Pulmonary artery endothelial cell (primary cell): ENCODE measurements at regions not wholly inside any gene's neighbourhood (a gene's known extent, or its start where the extent isn't known, plus 50 kb on each side); places are given as distances from the start of the nearest gene placed in this dataset.
"Not testable (repeated sequence)": the region's sequence is repeated elsewhere in the genome, so short reads cannot be mapped to it uniquely, and the experiment has no call there.

Source experiments
- DNase-seq: peaks from one replicate; pipeline ENCODE4 v3.0.0-alpha.2; 2011; ENCODE audit warnings: low read depth, low spot score

DNA sequence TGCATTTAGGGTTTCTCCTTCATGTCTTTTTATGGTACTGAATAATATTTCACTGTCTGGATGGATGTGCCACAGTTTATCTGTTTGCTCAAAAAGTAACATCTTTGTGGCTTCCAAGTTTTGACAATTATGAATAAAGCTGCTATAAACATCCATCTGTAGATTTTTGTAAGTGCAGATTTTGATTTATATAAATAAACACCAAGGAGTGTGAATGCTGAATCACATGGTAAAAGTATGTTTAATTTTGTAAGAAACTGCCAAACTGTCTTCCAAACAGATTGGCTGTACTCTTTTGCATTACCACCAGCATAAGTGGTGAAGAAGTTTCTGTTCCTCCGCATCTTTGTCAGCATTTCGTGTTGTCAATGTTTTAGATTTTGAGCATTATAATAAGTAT, 158.7 kb upstream of the GIMD1 start:
- no peak for DNase-seq

DNA sequence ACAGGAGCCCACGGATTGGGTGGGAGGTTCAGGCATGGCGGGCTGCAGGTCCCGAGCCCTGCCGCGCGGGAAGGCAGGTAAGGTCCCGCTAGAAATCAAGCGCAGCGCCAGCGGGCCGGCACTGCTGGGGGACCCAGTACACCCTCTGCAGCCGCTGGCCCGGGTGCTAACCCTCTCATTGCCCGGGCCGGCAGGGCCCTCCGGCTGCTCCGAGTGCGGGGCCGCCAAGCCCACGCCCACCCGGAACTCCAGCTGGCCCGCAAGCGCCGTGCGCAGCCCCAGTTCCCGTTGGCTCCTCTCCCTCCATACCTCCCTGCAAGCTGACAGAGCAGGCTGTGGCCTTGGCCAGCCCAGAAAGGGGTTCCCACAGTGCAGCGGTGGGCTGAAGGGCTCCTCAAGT, 156.8 kb upstream of the GIMD1 start:
- not testable (repeated sequence) for DNase-seq

DNA sequence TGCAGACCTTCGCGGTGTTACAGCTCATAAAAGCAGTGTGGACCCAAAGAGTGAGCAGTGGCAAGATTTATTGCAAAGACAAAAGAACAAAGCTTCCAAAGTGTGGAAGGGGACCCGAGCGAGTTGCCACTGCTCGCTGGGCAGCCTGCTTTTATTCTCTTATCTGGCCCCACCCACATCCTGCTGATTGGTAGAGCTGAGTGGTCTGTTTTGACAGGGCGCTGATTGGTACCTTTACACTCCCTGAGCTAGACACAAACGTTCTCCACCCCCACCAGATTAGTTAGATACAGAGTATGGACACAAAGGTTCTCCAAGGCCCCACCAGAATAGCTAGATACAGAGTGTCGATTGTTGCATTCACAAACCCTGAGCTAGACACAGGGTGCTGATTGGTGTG, 156.2 kb upstream of the GIMD1 start:
- DNase-seq, result not testable (repeated sequence)

DNA sequence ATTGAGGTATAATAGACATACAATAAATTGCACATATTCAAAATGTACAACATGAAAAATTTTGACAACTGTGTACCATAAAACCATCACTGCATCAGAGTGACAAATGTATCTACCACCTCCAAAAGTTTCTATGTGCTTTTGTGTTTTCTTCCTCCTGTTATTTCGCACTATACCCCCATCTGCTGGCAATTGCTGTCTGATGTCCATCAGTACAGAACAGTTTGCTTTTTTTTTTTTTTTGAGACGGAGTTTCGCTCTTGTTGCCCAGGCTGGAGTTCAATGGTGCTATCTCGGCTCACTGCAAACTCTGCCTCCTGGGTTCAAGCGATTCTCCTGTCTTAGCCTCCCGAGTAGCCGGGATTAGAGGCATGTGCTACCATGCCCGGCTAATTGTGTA, 154.3 kb upstream of the GIMD1 start:
- no peak for DNase-seq

DNA sequence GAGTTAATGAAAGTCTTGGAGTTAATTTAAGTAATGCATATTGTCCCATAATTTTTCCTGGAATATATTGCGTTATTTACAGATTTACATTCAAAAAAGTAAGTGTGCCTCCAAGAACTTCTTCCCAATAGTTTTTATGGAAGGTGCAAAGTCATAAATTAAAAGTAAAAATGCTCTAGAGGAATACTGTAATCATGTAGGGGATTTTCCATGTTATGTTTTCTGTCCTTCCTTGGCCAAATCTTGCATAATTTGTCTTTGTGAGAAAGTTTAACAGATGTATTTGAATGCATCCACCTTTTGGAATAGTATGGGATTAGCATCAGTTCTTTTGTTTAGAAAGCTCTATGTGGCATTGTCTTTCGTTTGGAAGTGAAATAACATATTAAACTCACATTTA, 144.1 kb upstream of the GIMD1 start:
- no peak for DNase-seq

DNA sequence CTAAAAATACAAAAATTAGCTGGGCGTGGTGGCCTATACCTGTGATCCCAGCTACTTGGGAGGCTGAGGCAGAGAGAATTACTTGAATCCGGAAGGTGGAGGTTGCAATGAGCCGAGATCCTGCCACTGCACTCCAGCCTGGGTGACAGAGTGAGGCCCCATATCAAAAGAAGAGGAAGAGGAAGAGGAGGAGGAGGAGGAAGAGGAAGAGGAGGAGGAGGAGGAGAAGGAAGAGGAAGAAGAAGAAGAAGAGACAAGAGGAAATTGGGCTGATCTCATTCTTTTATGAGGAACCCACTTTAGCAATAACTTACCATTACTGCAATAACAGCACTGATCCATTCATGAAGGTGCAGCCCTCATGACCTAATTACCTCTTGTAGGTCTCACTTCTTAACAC, 138.9 kb upstream of the GIMD1 start:
- DNase-seq, result no peak

DNA sequence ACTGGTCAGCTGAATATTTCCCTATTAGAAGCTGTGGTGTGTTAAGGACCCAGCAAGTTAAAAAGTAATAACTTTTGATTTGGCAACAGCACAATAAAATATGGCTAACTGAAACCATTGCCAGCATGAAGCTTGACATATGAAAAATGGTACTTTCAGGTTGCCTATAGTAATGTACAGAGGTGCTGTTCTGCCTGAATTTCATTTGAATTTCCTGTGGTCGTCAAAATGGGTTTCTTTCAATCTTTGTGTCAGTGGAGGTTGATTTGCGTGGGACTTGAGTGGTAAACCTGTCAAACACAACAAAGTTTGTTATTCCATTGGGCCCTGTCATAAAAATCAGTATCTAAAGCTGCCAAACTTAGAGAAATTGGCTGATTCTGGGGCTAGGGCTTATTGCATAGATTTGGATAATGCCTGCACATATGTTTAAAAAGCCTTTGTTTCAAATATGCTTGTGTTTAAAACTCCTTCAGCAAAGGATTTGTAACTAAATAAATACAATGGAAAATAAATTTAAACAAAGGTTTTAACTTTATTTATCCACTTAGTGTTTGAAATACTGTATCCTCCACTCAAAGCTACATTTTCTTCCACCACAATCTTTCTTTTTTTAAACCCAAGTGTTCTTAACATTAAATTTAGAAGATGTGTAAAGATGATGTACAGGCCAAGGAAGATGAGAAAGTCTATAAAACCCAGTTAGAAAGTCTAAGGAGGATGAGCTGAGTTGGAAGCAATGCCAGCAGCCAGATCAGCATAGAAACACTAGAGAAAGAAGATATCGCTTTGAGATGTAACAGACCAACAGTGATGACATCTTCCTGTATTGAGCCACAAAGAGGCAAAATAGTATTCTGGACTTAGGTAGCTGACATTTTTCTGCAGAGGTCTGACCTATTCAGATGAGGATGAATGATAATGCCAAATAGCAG, 134.8 kb upstream of the GIMD1 start:
- no peak for DNase-seq

DNA sequence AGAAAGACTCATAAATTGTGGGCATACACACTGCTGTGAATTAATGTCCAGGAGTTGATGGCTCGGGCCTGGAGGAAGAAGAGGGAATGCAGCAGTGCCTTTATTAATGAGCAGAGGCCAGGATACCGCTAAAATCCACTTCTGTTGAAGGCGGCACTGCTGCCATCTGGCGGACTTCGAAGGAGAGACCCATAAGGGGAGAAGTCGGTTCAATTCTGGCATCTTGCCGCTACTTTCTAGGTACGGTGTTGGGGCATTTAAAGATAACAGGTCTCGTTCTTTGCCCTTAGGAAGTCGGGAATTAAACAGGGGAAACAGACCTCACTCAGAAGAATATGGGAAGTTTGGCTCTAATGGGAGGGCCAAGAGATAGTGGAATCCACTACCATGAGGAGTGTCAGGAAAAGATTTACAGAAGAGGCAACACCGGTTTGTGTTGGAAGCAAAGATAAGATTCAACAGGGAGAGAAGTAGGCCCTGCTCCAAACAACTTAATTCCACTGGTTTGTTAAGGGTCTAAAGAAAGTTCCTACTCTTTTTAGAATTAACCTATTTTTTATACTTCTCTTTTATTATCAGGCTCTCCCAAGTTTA, 133.6 kb upstream of the GIMD1 start:
- DNase-seq, result no peak

DNA sequence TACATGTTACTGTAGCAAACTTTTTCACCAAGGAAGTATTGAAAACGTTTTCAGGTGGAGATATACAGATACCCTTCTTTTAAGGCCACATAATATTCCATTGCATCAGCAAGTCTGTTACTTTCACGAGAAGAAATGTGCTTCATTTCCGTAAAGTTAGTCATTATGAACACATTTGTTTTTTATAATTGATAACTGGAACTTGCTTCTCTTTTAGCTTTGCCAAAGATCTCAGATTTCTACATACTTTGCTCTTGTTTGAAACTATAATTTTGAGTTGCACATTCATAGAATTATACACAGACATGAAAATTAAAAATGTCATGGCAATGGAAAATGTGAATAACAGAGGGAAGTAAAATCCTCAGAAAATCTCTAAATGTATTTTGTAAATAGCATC, 128.7 kb upstream of the GIMD1 start:
- DNase-seq, result no peak

DNA sequence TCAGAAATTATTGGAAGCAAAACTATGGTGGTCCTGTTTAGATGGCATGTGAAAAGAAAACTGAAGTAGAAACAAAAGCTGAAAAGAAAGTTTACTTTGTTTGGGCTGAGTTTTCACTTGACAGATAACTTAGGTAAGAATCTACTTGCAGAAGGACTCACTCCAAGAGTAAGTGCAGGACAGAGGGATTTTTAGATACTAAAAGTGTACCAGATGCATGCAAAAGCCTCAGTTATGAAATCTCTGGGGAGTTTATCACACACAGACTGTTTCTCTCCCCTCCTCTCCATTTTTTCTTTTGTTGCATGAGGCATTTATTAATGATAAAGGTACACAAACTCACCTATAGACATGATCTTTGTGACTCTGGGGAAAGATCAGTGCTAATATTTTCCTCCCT, 127.5 kb upstream of the GIMD1 start:
- no peak for DNase-seq

DNA sequence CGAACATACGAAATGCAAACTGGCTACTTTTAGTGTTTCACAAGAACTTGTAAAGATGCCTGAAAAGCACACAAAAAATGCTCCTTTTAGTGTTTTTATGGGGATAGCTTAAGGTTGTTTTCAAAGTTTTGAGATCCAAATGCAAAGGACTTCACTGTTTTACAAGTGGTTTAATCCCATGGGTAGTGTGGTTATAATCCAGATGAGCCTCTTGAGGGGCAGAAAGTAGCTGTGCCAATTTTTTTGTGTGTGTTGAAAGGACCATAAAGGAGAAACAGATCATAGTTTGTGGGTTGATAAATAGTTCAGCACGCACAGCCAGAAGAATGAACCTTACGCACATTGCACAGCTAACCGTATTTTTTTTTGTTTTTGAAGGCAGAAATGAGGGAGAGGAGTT, 126.9 kb upstream of the GIMD1 start:
- no peak for DNase-seq

DNA sequence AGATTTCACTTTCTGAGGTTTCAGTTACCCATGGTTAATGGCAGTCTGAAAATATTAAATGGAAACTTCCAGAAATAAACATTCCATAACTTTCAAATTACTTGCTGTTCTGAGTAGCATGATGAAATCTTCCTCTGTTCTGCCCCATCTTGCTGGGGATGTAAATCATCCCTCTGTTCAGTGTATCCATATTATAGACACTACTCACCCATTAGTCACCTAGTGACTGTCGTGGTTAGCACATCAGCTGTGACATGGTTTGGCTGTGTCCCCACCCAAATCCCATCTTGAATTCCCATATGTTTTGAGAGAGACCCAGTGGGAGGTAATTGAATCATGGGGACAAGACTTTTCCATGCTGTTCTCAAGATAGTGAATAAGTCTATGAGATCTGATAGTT, 125.5 kb upstream of the GIMD1 start:
- no peak for DNase-seq

DNA sequence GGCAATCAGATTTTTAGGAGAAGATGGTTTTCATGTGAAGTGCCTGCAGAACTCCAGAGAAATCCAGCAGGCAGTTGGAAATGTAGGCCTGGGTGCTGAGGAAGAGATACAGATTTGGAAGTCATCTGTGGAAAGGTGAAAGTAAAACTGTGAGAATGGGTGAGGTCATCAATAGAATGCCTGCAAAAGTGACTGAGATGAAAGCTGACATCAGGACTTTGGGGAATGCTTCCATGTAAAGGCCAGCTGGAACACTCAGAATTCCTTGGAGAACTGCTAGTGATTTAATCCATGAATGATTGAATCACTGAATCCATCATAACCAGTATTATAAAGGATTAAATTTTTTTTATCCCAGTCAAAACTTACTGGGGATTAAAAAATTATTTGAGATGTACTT, 124.5 kb upstream of the GIMD1 start:
- no peak for DNase-seq

DNA sequence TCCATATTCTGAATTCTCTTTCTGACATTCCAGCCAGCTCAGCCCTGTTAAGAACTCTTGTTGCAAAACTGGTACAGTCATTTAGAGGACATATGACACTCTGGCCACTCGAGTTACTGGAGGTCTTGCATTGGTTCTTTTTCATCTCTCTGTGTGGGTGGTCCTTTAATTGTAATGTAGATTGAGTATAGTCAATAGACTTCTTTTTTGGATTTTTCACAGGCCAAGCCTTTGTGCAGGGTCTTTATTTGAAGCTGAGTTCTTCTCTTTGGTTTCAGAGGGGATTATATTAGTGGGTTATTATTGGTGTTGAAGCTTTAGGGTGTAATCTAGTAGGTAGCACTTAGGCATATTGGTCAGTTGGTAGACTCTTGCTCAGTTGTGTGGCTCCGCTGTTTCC, 118.0 kb upstream of the GIMD1 start:
- no peak for DNase-seq

DNA sequence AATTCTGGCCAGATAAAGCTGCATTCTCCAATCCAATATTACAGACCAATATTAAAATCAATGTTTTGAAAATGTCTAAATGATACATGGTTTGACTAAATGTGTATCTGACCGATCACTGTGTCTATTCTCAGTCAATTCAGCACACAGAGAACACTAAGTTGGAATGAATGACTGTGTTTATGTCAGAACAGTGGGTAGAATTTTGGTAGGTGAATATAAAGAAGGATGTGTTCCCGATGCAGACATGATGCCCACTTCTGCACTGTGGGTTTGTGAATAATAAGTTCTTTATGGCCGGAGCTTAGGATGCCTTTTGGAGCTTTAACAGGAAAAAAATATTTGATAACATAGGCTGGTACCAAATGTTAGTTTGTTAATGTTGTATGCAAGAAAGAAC, 113.2 kb upstream of the GIMD1 start:
- no peak for DNase-seq

DNA sequence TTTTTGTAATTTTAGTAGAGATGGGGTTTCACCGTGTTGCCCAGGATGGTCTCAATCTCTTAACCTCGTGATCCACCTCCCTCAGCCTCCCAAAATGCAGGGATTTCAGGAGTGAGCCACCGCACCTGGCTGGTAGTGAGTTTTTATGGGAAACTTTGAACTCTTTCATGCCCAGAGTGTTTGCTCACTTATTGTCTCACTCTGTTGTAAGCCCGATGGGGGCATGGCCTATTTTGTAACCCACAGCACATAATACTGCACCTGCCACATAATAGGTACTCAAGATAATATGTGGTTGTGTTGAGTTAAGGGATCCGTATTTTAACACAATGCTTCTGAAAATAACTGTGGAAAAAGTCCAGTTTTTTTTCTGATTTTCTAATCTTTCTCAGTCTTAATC, 109.6 kb upstream of the GIMD1 start:
- DNase-seq, result no peak

DNA sequence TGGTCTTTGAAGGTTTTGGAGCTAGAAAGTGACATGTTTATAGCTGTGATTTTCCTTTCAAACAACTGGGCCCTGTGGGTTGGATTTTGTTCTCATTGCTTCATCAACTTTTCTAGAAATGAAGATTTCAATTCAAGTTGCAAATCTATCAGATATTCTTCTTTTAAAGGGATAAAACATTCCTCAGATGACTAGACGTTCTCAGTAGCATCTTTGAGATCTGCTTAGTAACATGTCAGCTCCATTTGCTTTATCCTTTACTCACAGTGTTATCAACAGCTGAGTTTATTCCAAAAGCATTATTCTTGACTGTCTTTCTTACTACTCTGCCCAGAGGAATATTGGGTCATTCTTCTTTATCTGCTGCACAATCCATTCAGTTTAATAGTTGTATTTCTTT, 108.2 kb upstream of the GIMD1 start:
- DNase-seq, result no peak

DNA sequence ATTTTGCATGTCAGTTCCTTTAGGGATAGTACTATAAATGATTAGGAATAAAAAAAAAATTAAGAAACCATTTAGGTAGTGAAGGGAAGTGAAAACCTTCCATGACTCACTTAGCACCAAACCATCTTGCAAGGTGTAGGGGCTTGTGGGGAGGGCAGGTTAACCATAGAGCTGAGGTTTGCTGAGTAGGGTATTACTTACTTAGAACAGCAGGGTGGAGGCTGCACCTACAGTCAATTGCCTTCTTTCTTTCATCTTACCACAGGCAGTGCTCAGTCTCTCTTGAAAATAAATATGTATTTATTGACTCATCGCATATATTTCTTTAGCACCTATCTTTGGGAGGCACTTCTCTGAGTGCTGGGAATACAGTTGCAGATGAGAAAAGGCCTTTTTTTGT, 104.9 kb upstream of the GIMD1 start:
- DNase-seq, result no peak

DNA sequence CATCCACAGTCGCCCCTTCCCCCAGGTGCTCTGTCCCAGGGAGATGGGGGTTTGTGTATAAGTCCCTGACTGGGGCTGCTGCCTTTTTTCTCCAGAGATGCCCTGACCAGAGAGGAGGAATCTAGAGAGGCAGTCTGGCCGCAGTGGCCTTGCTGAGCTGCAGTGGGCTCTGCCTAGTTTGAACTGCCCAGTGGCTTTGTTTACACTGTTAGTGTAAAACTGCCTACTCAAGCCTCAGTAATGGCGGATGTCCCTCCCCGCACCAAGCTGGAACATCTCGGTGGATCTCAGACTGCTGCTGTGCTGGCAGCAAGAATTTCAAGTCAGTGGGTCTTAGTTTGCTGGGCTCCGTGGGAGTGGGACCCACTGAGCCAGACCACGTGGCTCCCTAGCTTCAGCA, 102.6 kb upstream of the GIMD1 start:
- no peak for DNase-seq

DNA sequence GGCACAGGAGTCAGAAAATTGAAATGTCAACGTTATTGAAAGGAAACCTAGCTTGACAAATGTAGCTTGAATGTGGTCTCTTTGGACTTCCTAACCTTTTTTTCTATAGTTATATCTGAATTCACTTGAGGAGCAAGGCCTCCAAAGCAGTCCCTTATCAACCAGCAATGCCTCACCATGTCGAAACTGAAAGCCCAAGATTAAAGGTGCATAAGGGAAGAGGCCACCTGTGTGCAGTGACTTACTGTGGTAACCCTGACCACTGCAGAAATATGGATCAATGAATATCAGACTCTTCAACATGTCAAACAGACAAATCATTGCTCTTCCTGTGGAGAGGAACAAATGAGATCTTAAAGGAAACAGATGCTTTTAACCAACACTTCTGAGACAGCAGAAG, 95.0 kb upstream of the GIMD1 start:
- no peak for DNase-seq

DNA sequence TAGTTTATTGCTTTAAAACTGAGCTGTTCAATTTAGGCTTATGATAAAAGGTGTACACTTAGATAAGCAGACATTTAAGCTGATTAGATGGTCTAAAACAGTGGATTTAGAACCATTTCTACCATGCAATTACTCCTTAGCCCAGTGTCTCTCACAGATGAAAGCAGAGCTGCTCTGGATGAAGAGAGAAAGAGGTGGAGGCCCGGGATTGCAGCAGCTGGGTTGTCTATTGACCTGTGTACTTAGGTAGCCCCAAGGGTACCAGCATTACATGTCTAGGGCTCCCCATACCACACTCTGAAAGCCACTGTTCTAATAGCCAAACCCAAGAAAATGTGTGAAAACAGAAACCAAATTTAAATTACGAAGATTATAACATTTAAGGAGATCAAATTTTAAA, 86.0 kb upstream of the GIMD1 start:
- DNase-seq, result no peak

DNA sequence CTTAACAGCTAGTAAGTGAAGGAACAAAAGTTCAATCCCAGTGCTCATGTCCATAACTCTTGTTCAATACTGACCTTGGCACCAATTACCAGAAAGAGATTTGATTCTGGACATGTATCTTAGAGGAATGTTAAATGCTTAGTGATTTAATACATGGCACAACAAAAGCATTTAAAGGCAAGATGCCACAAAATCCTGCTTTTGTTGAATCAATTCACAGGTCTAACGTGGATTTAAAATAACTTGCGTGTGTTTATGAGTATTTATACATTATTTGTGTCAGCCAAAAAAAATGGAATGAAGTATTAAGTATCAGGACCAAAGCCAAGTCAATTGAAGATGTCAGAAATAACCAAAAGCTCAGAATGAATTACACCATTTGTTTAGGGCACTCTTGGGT, 85.4 kb upstream of the GIMD1 start:
- DNase-seq, result no peak

DNA sequence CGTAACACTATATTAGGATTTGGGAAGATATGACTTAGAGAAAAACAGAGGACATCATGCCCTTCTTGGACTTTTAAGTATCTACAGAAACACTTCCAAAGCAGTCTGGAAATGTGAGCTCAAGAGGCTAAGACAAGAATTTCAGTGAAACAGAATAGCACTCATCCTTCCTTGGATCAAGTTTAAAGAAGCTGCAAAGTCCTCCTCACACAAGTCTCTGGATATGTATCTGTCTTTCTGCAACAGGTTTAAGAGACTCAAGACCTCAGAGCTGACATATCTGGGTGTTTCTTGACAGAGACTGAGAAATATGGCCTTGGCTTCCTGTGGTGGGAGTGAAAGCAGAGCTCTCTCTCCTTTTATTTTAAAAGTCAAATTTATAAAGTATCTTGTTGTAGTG, 82.5 kb upstream of the GIMD1 start:
- no peak for DNase-seq
